Spleen (tissue), 7 donors: ENCODE measurements at regions not wholly inside any gene's neighbourhood (a gene's known extent, or its start where the extent isn't known, plus 50 kb on each side); places are given as distances from the start of the nearest gene placed in this dataset.

ENCODE experiments used
- POLR2A ChIP-seq, 3 donors: fragments of 450-650 bp; IDR thresholded peaks; one replicate each; pipeline ENCODE4 v1.5.1; 2017; ENCODE audit warnings: antibody characterized with exemption in 3 of 3, mild to moderate bottlenecking in 1 of 3
- POLR2AphosphoS5 ChIP-seq, 3 donors: sonication (generic); formaldehyde crosslinking; IDR thresholded peaks; one replicate each; pipeline ENCODE4 v1.5.1; 2017; ENCODE audit warnings: antibody characterized with exemption in 3 of 3
- TF ChIP-seq, protein P1 (sequence below), 11 experiments: fragments of 200-600 bp in 7 of 11; fragments of 450-650 bp in 4 of 11; sonication (generic) in 4 of 11; IDR thresholded peaks in 8 of 11; conservative IDR thresholded peaks in 3 of 11; 1 replicate in 7 of 11; 2 replicates in 4 of 11; pipeline versions ENCODE4 v1.4.0 to v1.8.0; 2016 to 2021; ENCODE audit warnings: antibody characterized with exemption in 11 of 11, inconsistent platforms in 4 of 11, mild to moderate bottlenecking in 1 of 11
- donor health status: DM: no; HTN: no; CAD: no; lungs with moderate emphysema.
- donor health status: DM: no; HTN: no; CAD: no.
- donor health status: DM: no; HTN: no; CAD: no.

DNA sequence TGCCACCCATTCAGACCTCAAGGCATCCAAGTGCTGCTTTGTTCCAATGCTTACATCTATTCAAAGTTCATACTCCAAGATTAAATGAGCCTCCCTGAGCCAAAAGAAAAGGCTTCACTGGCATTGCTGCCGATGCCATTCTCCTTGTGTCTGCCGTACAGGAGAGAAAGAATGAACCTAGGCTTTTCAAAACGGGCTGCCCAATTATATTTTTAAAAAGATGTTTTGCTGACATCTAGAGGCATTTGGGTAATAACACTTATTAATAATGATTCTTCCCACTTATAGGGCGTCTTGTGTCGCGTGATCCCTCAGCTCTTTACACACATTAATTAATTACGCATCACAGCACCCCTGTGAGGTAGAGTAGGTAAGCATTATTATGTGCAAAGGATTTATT lies 545.6 kb downstream of the PKHD1 start:
- TF ChIP-seq, protein P1, sequence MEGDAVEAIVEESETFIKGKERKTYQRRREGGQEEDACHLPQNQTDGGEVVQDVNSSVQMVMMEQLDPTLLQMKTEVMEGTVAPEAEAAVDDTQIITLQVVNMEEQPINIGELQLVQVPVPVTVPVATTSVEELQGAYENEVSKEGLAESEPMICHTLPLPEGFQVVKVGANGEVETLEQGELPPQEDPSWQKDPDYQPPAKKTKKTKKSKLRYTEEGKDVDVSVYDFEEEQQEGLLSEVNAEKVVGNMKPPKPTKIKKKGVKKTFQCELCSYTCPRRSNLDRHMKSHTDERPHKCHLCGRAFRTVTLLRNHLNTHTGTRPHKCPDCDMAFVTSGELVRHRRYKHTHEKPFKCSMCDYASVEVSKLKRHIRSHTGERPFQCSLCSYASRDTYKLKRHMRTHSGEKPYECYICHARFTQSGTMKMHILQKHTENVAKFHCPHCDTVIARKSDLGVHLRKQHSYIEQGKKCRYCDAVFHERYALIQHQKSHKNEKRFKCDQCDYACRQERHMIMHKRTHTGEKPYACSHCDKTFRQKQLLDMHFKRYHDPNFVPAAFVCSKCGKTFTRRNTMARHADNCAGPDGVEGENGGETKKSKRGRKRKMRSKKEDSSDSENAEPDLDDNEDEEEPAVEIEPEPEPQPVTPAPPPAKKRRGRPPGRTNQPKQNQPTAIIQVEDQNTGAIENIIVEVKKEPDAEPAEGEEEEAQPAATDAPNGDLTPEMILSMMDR (IDR thresholded peaks at IDR 0.05 in 8 of 11, conservative IDR thresholded peaks at IDR 0.05 in 3 of 11), result no peak
- no peak for TF ChIP-seq POLR2A (IDR thresholded peaks at IDR 0.05)
- no peak for TF ChIP-seq POLR2AphosphoS5 (IDR thresholded peaks at IDR 0.05)
